H1 (cell line): ENCODE measurements at regions not wholly inside any gene's neighbourhood (a gene's known extent, or its start where the extent isn't known, plus 50 kb on each side); places are given as distances from the start of the nearest gene placed in this dataset.

Source experiments
- BRCA1 ChIP-seq: IDR thresholded peaks from 2 replicates; pipeline ENCODE4 v1.6.1; 2012; ENCODE audit warnings: low read depth, low read length, improper control_type of control experiment
- PHF8 ChIP-seq: fragments of 200-600 bp; sonication (generic); conservative IDR thresholded peaks from 2 replicates; pipeline ENCODE4 v1.7.1; 2012; ENCODE audit warnings: low read depth, mild to moderate bottlenecking, inconsistent platforms, low read length, moderate library complexity
- SRF ChIP-seq: IDR thresholded peaks from 2 replicates; pipeline ENCODE4 v1.6.1; 2011; ENCODE audit warnings: mild to moderate bottlenecking, low read depth, low read length, moderate library complexity

GRCh38 chrX:68915778-68916177 lies 87.0 kb downstream of the EFNB1 start (continued):
- no peak for TF ChIP-seq PHF8
- TF ChIP-seq SRF: no peak
- no peak for TF ChIP-seq BRCA1
